A549 (cell line): ENCODE measurements at regions not wholly inside any gene's neighbourhood (a gene's known extent, or its start where the extent isn't known, plus 50 kb on each side); places are given as distances from the start of the nearest gene placed in this dataset.

Experiments used
- ATAC-seq, 2 experiments: fragments of 200-7000 bp in 1 of 2; fragments of >200 bp in 1 of 2; cut with Nextera tagmentation in 1 of 2; cut with Tn5 transposase in 1 of 2; 3 replicates each; pipeline versions ENCODE4 v1.8.0 to v1.9.1; 2018 to 2020; ENCODE audit warnings: mild to moderate bottlenecking in 1 of 2, moderate library complexity in 1 of 2
- CTCF ChIA-PET: fragments of 300-600 bp; sonication (Branson Sonifier 250); formaldehyde crosslinking; extraction: SDS; loops from one replicate; lab custom pipeline; 2021; ENCODE audit warnings: antibody characterized with exemption, inconsistent platforms; lab: Yijun Ruan, JAX
- POLR2A ChIA-PET: fragments of 350-600 bp; formaldehyde crosslinking; extraction: SDS; loops from one replicate; lab custom pipeline; 2021; ENCODE audit warnings: antibody characterized with exemption, inconsistent platforms; lab: Yijun Ruan, JAX
- DNase-seq, 2 experiments: peaks; one replicate each; pipeline versions ENCODE4 v3.0.0 to v3.0.0-alpha.2; 2011 to 2016; ENCODE audit warnings: low read depth in 1 of 2, low spot score in 1 of 2
- FAIRE-seq: peaks from 2 replicates; lab custom pipeline; 2011; peaks lifted over from hg19 to GRCh38; lab: Jason Lieb, UNC
- H3K27ac ChIP-seq, 2 experiments: fragments of >200 bp; sonication (Bioruptor Twin); formaldehyde crosslinking; 3 replicates each; pipeline ENCODE4 v1.5.1; 2016 to 2017
- H3K4me1 ChIP-seq: fragments of >200 bp; sonication (Bioruptor Twin); formaldehyde crosslinking; 3 replicates; pipeline ENCODE4 v1.6.1; 2016
- H3K4me2 ChIP-seq: fragments of >200 bp; sonication (Bioruptor Twin); formaldehyde crosslinking; 3 replicates; pipeline ENCODE4 v1.6.1; 2016
- H3K4me3 ChIP-seq: fragments of >200 bp; sonication (Bioruptor Twin); formaldehyde crosslinking; 3 replicates; pipeline ENCODE4 v1.5.1; 2016
- H3K9me3 ChIP-seq: fragments of >200 bp; sonication (Bioruptor Twin); formaldehyde crosslinking; 3 replicates; pipeline ENCODE4 v1.6.1; 2016
- BCL3 ChIP-seq: fragments of >200 bp; sonication (Bioruptor Twin); formaldehyde crosslinking; IDR thresholded peaks from 3 replicates; pipeline ENCODE4 v1.6.1; 2016
- CBX2 ChIP-seq: fragments of 200-600 bp; sonication (generic); IDR thresholded peaks from 2 replicates; pipeline ENCODE4 v1.6.1; 2016; ENCODE audit warnings: low read depth, mild to moderate bottlenecking, borderline replicate concordance
- CEBPB ChIP-seq, 2 experiments: fragments of >200 bp in 1 of 2; sonication (Bioruptor Twin) in 1 of 2; formaldehyde crosslinking in 1 of 2; IDR thresholded peaks; 2 replicates each; pipeline ENCODE4 v1.6.1; 2012 to 2016
- CHD2 ChIP-seq: fragments of 150-350 bp; IDR thresholded peaks from 2 replicates; pipeline ENCODE4 v1.6.1; 2014; ENCODE audit warnings: low read length; ENCODE audit not compliant: partially characterized antibody
- CHD4 ChIP-seq: fragments of 200-600 bp; sonication (generic); IDR thresholded peaks from 2 replicates; pipeline ENCODE4 v1.6.1; 2016; ENCODE audit warnings: antibody characterized with exemption, mild to moderate bottlenecking, borderline replicate concordance
- EHMT2 ChIP-seq: fragments of 200-600 bp; sonication (generic); IDR thresholded peaks from 2 replicates; pipeline ENCODE4 v1.6.1; 2016; ENCODE audit warnings: antibody characterized with exemption, low read depth, mild to moderate bottlenecking, moderate library complexity
- EP300 ChIP-seq, 2 experiments: fragments of >200 bp; sonication (Bioruptor Twin); formaldehyde crosslinking; IDR thresholded peaks; 2 replicates in 1 of 2; 3 replicates in 1 of 2; pipeline ENCODE4 v1.6.1; 2016 to 2017
- FOXS1 ChIP-seq: fragments of 250-450 bp; sonication (Bioruptor Pico); IDR thresholded peaks from 2 replicates; pipeline ENCODE4 v1.5.0; 2020; ENCODE audit warnings: mild to moderate bottlenecking, moderate library complexity
- GATA3 ChIP-seq: IDR thresholded peaks from 2 replicates; pipeline ENCODE4 v1.6.1; 2012; ENCODE audit warnings: borderline replicate concordance
- HDAC2 ChIP-seq: fragments of 200-600 bp; sonication (generic); IDR thresholded peaks from 2 replicates; pipeline ENCODE4 v1.6.1; 2016
- JUNB ChIP-seq: fragments of >200 bp; sonication (Bioruptor Twin); formaldehyde crosslinking; IDR thresholded peaks from 2 replicates; pipeline ENCODE4 v1.6.1; 2016
- KDM5A ChIP-seq: fragments of 200-600 bp; sonication (generic); IDR thresholded peaks from 2 replicates; pipeline ENCODE4 v1.6.1; 2016; ENCODE audit warnings: antibody characterized with exemption, mild to moderate bottlenecking
- MAZ ChIP-seq: fragments of 150-350 bp; IDR thresholded peaks from 2 replicates; pipeline ENCODE4 v1.6.1; 2014; ENCODE audit warnings: antibody characterized with exemption, low read depth, low read length, borderline replicate concordance
- NPAS2 ChIP-seq: fragments of 250-450 bp; sonication (Bioruptor Pico); IDR thresholded peaks from 2 replicates; pipeline ENCODE4 v1.8.0; 2022; ENCODE audit warnings: mild to moderate bottlenecking, moderate library complexity, borderline replicate concordance
- PBX3 ChIP-seq: IDR thresholded peaks from 2 replicates; pipeline ENCODE4 v1.6.1; 2012
- PHF8 ChIP-seq: fragments of 200-600 bp; sonication (generic); IDR thresholded peaks from 2 replicates; pipeline ENCODE4 v1.6.1; 2016; ENCODE audit warnings: low read depth, mild to moderate bottlenecking, antibody characterized with exemption, moderate library complexity, borderline replicate concordance
- POLR2A ChIP-seq: IDR thresholded peaks from 2 replicates; pipeline ENCODE4 v1.6.1; 2012; ENCODE audit warnings: mild to moderate bottlenecking, low read length
- POLR2AphosphoS2 ChIP-seq: conservative IDR thresholded peaks from 2 replicates; pipeline ENCODE4 v1.6.1; 2012; ENCODE audit warnings: low read length, improper control_type of control experiment, inconsistent platforms
- RAD21 ChIP-seq, 2 experiments: fragments of >200 bp in 1 of 2; sonication (Bioruptor Twin) in 1 of 2; formaldehyde crosslinking in 1 of 2; IDR thresholded peaks in 1 of 2; conservative IDR thresholded peaks in 1 of 2; 2 replicates in 1 of 2; 3 replicates in 1 of 2; pipeline ENCODE4 v1.6.1; 2012 to 2018; ENCODE audit warnings: inconsistent platforms in 1 of 2
- RCOR1 ChIP-seq: fragments of 150-350 bp; IDR thresholded peaks from 2 replicates; pipeline ENCODE4 v1.6.1; 2014; ENCODE audit warnings: antibody characterized with exemption, low read length, low read depth
- SREBF2 ChIP-seq: fragments of 450-650 bp; IDR thresholded peaks from 2 replicates; pipeline ENCODE4 v1.6.1; 2014; ENCODE audit warnings: mild to moderate bottlenecking, moderate library complexity
- TFCP2L1 ChIP-seq: fragments of 250-450 bp; sonication (Bioruptor Pico); IDR thresholded peaks from 2 replicates; pipeline ENCODE4 v1.5.0; 2021; ENCODE audit warnings: mild to moderate bottlenecking
- TP53 ChIP-seq: fragments of 250-450 bp; sonication (Bioruptor Pico); IDR thresholded peaks from 2 replicates; pipeline ENCODE4 v1.5.0; 2021; ENCODE audit warnings: mild to moderate bottlenecking, moderate library complexity
- ZC3H11A ChIP-seq: fragments of 450-650 bp; IDR thresholded peaks from 2 replicates; pipeline ENCODE4 v1.6.1; 2014; ENCODE audit warnings: antibody characterized with exemption, mild to moderate bottlenecking
- WGBS: methylation state at CpG from one replicate; pipeline ENCODE4 v1.1.6; 2017; ENCODE audit errors: missing lambda C conversion rate; 5-methylcytosine and 5-hydroxymethylcytosine counted together
- TF ChIP-seq, protein P1 (sequence below): fragments of 250-450 bp; sonication (Bioruptor Pico); IDR thresholded peaks from 2 replicates; pipeline ENCODE4 v1.5.0; 2020; ENCODE audit warnings: low read depth, mild to moderate bottlenecking, moderate library complexity
- TF ChIP-seq, protein P2 (sequence below): fragments of 200-600 bp; sonication (generic); IDR thresholded peaks from 2 replicates; pipeline ENCODE4 v1.6.1; 2016; ENCODE audit warnings: antibody characterized with exemption, mild to moderate bottlenecking, moderate library complexity
- TF ChIP-seq, protein P3 (sequence below): IDR thresholded peaks from 2 replicates; pipeline ENCODE4 v1.6.1; 2012; ENCODE audit warnings: low read depth, borderline replicate concordance
- TF ChIP-seq, protein P4 (sequence below): fragments of 150-350 bp; IDR thresholded peaks from 2 replicates; pipeline ENCODE4 v1.6.1; 2014; ENCODE audit warnings: low read depth, mild to moderate bottlenecking, low read length

- H3K4me2 ChIP-seq = no peak overlapping the region
- no peak for DNase-seq
- FAIRE-seq = no peak
- TF ChIP-seq NPAS2 (CRISPR knock-in tag) = no peak
- 51% methylated on average over 1 of the region's 1 CpG for WGBS
- POLR2A ChIA-PET = no interaction called here
- no peaks in the 10 kb centered on the region for H3K4me1 ChIP-seq
- H3K27ac ChIP-seq = no peak overlapping the region
- H3K9me3 ChIP-seq = no peaks in the 10 kb centered on the region
- ATAC-seq = no peak
- no peak overlapping the region for H3K4me3 ChIP-seq
- CTCF ChIA-PET = no interaction called here
Observed at GRCh38 chr13:104382951-104383350, 1316.7 kb upstream of the SLC10A2 start.

GRCh38 chr13:104376588-104376987 is 1310.4 kb upstream of the SLC10A2 start:
- H3K9me3 ChIP-seq = no peaks in the 10 kb centered on the region
- H3K4me1 ChIP-seq = no peaks in the 10 kb centered on the region
- no peak for ATAC-seq
- CTCF ChIA-PET = no interaction called here
- no peak overlapping the region for H3K27ac ChIP-seq
- no peak for DNase-seq
- no peak overlapping the region for H3K4me2 ChIP-seq
- POLR2A ChIA-PET = no interaction called here
- FAIRE-seq = no peak
- 7% methylated on average over 1 of the region's 1 CpG for WGBS
- TF ChIP-seq, protein P1, sequence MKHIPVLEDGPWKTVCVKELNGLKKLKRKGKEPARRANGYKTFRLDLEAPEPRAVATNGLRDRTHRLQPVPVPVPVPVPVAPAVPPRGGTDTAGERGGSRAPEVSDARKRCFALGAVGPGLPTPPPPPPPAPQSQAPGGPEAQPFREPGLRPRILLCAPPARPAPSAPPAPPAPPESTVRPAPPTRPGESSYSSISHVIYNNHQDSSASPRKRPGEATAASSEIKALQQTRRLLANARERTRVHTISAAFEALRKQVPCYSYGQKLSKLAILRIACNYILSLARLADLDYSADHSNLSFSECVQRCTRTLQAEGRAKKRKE = no peak
- TF ChIP-seq CEBPB (IDR thresholded peaks at IDR 0.05) (no peak), FOXS1 (CRISPR knock-in tag) (no peak), CHD2 (no peak), ZC3H11A (no peak), POLR2A (no peak), MAZ (no peak), CBX2 (no peak), EHMT2 (no peak), CHD4 (no peak)
- TF ChIP-seq, all 56 proteins: peak for 0
- no peak overlapping the region for H3K4me3 ChIP-seq

- Histone ChIP-seq H3K4me1 (no peaks in the 10 kb centered on the region), H3K4me2 (no peak overlapping the region), H3K4me3 (no peak overlapping the region), H3K9me3 (no peaks in the 10 kb centered on the region), H3K27ac (no peak overlapping the region)
- CTCF ChIA-PET = no interaction called here
- 4% methylated on average over 1 of the region's 1 CpG for WGBS
- POLR2A ChIA-PET = no interaction called here
- ATAC-seq (no peak), DNase-seq (no peak), FAIRE-seq (no peak)
- no peak for TF ChIP-seq JUNB
- TF ChIP-seq, protein P2, sequence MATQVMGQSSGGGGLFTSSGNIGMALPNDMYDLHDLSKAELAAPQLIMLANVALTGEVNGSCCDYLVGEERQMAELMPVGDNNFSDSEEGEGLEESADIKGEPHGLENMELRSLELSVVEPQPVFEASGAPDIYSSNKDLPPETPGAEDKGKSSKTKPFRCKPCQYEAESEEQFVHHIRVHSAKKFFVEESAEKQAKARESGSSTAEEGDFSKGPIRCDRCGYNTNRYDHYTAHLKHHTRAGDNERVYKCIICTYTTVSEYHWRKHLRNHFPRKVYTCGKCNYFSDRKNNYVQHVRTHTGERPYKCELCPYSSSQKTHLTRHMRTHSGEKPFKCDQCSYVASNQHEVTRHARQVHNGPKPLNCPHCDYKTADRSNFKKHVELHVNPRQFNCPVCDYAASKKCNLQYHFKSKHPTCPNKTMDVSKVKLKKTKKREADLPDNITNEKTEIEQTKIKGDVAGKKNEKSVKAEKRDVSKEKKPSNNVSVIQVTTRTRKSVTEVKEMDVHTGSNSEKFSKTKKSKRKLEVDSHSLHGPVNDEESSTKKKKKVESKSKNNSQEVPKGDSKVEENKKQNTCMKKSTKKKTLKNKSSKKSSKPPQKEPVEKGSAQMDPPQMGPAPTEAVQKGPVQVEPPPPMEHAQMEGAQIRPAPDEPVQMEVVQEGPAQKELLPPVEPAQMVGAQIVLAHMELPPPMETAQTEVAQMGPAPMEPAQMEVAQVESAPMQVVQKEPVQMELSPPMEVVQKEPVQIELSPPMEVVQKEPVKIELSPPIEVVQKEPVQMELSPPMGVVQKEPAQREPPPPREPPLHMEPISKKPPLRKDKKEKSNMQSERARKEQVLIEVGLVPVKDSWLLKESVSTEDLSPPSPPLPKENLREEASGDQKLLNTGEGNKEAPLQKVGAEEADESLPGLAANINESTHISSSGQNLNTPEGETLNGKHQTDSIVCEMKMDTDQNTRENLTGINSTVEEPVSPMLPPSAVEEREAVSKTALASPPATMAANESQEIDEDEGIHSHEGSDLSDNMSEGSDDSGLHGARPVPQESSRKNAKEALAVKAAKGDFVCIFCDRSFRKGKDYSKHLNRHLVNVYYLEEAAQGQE = no peak
- TF ChIP-seq SREBF2 = no peak
- TF ChIP-seq GATA3 = no peak
- TF ChIP-seq PHF8 = no peak
- no peak for TF ChIP-seq RAD21 (conservative IDR thresholded peaks at IDR 0.05 in 1 of 2, IDR thresholded peaks at IDR 0.05 in 1 of 2)
- TF ChIP-seq HDAC2 = no peak
- TF ChIP-seq, protein P3, sequence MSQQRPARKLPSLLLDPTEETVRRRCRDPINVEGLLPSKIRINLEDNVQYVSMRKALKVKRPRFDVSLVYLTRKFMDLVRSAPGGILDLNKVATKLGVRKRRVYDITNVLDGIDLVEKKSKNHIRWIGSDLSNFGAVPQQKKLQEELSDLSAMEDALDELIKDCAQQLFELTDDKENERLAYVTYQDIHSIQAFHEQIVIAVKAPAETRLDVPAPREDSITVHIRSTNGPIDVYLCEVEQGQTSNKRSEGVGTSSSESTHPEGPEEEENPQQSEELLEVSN = no peak
- TF ChIP-seq, protein P4, sequence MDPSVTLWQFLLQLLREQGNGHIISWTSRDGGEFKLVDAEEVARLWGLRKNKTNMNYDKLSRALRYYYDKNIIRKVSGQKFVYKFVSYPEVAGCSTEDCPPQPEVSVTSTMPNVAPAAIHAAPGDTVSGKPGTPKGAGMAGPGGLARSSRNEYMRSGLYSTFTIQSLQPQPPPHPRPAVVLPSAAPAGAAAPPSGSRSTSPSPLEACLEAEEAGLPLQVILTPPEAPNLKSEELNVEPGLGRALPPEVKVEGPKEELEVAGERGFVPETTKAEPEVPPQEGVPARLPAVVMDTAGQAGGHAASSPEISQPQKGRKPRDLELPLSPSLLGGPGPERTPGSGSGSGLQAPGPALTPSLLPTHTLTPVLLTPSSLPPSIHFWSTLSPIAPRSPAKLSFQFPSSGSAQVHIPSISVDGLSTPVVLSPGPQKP = no peak
- no peak for TF ChIP-seq KDM5A
- TF ChIP-seq EP300 (IDR thresholded peaks at IDR 0.05) = no peak
- no peak for TF ChIP-seq POLR2AphosphoS2
- no peak for TF ChIP-seq RCOR1
- no peak for TF ChIP-seq TP53 (CRISPR knock-in tag)
- TF ChIP-seq POLR2A = no peak
- TF ChIP-seq PBX3 = no peak
- no peak for TF ChIP-seq TFCP2L1 (CRISPR knock-in tag)
- TF ChIP-seq BCL3 = no peak
Observed at GRCh38 chr13:104375614-104376013, 1309.4 kb upstream of the SLC10A2 start.
